NB4 (cell line): ENCODE measurements at regions not wholly inside any gene's neighbourhood (a gene's known extent, or its start where the extent isn't known, plus 50 kb on each side); places are given as distances from the start of the nearest gene placed in this dataset.

ENCODE experiments used
- MYC ChIP-seq: IDR thresholded peaks from 2 replicates; pipeline ENCODE4 v1.6.1; 2011; ENCODE audit warnings: low read depth, low read length
- POLR2A ChIP-seq: IDR thresholded peaks from 2 replicates; pipeline ENCODE4 v1.6.1; 2011; ENCODE audit warnings: mild to moderate bottlenecking; ENCODE audit not compliant: insufficient read length; ENCODE audit errors: extremely low read depth
- TF ChIP-seq, protein P1 (sequence below): IDR thresholded peaks from one replicate; pipeline ENCODE4 v1.5.1; 2012; ENCODE audit warnings: low read depth, low read length

DNA sequence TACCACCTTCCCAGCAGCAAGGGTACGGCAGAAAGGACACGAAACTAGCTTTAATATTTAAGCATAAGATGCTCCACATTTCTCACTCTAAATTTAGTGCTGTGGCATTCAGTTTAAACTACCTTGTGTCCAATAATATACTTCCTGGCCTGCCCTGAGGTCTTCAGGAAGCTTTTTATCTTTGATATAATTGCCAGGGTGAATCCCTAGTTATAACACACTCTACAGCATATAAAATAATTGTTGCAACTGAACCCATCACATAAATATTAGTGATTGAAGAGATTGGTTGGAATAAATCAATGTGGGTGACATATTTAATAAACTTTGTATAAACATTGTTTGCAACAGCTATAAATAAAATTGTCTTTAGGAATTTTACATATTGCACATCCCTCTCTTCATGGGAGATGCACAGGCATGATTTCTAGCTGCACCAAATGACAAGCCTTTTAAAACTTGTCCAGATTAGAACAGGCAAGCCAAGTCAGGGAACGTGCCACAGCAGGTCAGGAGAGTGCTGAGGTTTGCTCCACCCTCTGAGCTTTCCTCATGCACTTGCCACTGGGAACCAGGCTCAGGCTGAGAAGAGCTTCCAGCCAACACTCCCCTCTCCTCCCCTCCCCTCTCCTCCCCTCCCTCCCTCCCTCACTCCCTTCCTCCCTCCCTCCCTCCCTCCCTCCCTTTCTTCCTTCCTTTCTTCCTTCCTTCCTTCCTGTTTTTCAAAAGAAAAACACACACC lies 623.2 kb upstream of the PKN2 start:
- TF ChIP-seq POLR2A (no peak), MYC (no peak)
- TF ChIP-seq, protein P1, sequence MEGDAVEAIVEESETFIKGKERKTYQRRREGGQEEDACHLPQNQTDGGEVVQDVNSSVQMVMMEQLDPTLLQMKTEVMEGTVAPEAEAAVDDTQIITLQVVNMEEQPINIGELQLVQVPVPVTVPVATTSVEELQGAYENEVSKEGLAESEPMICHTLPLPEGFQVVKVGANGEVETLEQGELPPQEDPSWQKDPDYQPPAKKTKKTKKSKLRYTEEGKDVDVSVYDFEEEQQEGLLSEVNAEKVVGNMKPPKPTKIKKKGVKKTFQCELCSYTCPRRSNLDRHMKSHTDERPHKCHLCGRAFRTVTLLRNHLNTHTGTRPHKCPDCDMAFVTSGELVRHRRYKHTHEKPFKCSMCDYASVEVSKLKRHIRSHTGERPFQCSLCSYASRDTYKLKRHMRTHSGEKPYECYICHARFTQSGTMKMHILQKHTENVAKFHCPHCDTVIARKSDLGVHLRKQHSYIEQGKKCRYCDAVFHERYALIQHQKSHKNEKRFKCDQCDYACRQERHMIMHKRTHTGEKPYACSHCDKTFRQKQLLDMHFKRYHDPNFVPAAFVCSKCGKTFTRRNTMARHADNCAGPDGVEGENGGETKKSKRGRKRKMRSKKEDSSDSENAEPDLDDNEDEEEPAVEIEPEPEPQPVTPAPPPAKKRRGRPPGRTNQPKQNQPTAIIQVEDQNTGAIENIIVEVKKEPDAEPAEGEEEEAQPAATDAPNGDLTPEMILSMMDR, result no peak
